ENCODE measurements at regions not wholly inside any gene's neighbourhood (a gene's known extent, or its start where the extent isn't known, plus 50 kb on each side); places are given as distances from the start of the nearest gene placed in this dataset.
"Not testable (repeated sequence)": the region's sequence is repeated elsewhere in the genome, so short reads cannot be mapped to it uniquely, and the experiment has no call there.

GRCh38 chr2:2649109-2650072 lies 318.3 kb upstream of the MYT1L start:
- no peak for DNase-seq

DNA sequence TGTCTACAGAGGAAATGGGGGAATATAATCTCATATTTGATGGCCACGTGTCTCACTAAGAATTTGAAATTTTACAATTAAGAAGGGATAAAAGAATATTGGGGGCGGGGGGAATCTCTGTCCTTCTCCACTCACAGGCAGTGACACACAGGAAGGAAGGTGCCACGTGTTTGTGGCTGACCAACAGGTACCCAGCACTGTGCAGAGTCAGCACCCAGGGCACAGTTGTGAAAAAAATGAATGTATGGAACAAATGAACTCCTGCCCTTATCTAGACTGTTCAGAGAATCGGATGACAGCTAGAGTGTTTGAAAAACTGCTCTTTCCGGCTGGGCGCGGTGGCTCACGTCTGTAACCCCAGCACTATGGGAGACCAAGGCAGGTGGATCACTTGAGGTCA lies 317.0 kb upstream of the MYT1L start:
- DNase-seq = no peak

DNA sequence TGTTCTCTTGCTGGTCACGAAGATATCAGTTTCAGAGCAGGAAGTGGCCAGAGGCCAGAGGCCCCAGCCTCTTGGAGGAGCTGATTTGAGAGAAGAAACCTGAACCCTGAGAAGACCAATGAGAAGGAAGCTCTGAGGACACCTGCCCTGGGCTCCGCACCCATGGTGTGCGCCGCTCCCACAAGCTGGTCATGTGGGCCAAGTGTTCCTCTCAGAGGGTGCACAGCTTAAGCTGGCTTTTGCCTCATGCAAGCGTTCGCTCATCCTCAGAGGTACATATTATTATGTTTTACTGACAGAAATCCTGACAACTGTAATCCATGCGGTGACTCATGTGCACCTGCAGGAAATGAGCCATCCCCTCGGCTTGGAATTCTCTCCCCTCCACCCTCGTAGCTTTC lies 316.1 kb upstream of the MYT1L start:
- no peak for DNase-seq

DNA sequence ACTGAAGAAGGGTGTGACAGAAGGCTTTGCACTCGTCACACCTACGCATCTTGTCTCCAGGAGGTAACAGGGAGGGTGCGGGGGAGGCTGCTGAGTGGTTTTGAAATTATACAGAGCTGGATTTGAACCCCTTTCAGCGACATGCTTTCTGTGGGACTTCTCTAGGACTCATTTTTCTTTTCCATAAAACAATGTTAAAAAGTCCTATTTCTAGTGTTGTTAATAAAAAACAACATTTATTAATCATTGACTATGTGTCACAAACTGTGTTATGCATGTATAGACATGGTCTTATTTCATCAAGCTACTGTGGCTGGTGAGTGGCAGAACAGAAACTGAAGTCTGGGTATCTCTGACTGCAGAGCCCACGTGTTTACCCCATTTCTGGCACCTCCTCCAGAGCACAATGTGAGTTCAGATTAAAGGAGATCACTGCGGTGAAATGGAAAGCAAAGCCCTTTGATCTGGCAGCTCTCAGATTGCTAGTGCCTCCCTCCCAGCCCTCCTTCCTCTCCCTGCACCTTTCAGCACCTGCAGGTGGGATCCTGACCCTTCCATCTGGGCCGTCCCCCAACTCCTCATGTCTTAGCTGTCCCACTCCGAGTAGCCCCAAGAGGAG lies 315.5 kb upstream of the MYT1L start:
- DNase-seq = peak; percentile 60

- DNase-seq = no peak
Observed at GRCh38 chr2:2645162-2645855, 314.2 kb upstream of the MYT1L start.

DNA sequence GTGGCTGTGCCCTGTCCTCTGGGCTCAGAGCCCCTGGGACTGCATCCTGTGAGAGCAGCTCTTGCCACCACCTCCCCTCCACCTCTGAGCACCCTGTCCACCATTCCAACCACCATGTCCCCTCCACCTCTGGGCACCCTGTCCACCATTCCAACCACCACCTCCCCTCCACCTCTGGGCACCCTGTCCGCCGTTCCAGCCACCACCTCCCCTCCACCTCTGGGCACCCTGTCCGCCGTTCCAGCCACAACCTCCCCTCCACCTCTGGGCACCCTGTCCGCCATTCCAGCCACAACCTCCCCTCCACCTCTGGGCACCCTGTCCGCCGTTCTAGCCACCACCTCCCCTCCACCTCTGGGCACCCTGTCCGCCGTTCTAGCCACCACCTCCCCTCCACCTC lies 313.7 kb upstream of the MYT1L start:
- not testable (repeated sequence) for DNase-seq

DNA sequence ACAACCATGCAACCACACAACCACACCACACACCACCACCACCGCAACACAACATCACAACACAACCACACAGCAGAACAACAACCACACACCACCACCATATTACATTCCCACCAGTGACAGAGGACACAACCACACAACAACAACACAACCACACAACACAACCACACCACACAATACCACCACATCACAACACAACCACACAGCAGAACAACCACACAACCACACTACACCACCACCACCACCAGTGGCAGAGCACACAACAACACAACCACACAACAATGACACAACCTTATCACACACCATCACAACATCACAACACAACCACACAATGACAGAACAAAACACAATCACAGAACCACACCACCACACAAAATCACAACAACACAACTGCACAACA lies 313.0 kb upstream of the MYT1L start:
- DNase-seq = no peak

- DNase-seq = no peak
Observed at GRCh38 chr2:2642906-2643890, 312.1 kb upstream of the MYT1L start.

GRCh38 chr2:2641541-2642410 lies 310.7 kb upstream of the MYT1L start:
- no peak for DNase-seq

DNA sequence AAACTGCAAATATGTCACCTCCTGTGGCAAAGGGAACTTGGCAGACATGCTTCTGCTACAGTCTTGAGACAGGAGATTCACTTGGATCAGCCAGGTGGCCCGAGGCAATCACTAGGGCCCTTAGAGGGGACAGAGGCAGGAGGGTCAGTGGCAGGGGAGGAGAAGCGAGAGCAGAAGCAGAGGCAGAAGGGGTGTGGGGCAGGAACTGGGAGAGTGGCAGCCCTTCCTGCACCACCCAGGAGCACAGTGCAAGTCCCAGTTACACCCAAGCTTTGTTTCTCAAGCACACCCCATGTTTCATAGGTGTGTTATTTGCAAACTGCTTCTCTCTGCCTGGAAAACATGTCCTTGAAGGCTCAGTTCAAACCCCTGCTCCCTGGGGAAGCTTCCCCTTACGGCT lies 309.7 kb upstream of the MYT1L start:
- DNase-seq = no peak

- no peak for DNase-seq
Observed at GRCh38 chr2:2640371-2640770, 309.3 kb upstream of the MYT1L start.

- no peak for DNase-seq
Observed at GRCh38 chr2:2639251-2640139, 308.4 kb upstream of the MYT1L start.

DNA sequence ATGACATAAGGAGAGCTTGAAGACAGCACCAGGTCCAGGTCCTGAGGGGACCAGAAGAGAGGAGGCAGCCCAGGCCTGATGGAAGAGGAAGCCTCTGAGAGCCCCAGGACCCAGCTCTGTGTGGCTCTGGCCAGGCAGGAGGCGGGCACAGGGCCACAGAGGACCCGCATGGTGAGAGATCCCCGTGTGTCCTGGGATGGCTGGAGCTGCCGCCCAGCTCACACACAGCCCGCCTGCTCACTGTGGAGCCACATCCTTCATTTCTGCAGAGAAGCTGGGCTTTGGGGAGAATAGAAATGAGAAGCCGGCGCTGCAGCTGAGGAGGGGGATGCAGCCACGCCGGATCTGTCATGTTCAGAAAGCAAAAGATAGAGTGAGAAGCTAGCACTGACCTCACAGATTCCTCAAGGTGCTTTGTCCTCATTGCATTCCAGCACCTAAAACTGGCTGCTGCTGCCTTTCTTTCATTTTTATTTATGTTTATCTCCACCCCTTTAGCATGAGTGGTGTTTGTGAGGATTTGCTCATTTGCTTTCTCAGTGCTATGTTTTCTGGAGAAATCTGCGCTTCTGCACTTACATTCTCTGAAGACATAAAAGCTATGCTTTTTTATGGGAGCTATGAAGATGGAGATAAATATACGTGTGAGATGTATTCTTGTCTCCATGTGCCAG lies 307.6 kb upstream of the MYT1L start:
- no peak for DNase-seq

- DNase-seq = no peak
Observed at GRCh38 chr2:2636813-2637212, 305.7 kb upstream of the MYT1L start.

DNA sequence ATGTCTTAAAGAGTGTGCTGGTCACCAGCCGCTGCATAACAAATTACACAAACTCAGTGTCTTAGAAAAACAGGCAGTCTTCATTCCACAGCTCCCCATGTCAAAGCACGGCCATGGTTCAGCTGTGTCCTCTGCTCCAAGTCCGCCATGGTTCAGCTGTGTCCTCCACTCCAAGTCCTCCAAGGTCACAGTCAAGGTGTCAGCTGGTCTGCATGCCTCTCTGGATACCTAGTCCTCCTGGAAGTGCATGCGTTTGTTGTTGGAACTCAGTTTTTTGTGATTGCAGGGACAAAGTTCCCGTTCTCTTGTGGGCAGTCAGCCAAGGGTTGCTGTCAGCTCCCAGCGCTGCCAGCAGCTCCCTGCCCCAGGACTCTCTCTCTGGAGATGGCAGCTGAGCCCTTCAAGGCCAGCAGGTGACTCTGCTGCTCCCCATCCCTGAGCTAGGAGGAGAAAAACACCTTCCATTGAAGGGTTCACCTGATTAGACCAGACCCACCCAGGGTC lies 304.0 kb upstream of the MYT1L start:
- no peak for DNase-seq

DNA sequence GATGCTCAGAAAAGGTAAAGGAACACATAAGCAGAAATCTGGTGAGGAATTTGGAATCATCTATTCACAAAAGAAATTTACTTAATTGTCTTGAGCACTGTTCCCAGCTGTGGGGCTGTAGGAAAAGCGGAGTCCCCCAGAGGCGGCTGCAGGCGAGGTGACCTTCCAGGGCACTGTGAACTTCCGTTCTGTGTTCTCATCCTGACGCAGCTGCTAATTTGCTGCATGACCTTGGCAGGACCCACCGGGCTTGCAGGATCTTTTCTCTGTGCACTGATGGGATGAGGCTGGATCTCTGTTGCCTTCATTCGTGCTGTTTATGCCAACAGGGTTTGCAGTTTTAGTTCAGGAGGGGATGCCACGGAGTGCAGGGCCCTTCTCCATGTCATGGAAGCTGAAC lies 301.9 kb upstream of the MYT1L start:
- no peak for DNase-seq

GRCh38 chr2:2623939-2624338 lies 292.9 kb upstream of the MYT1L start:
- no peak for DNase-seq

- no peak for DNase-seq
Observed at GRCh38 chr2:2621855-2622254, 290.8 kb upstream of the MYT1L start.

DNA sequence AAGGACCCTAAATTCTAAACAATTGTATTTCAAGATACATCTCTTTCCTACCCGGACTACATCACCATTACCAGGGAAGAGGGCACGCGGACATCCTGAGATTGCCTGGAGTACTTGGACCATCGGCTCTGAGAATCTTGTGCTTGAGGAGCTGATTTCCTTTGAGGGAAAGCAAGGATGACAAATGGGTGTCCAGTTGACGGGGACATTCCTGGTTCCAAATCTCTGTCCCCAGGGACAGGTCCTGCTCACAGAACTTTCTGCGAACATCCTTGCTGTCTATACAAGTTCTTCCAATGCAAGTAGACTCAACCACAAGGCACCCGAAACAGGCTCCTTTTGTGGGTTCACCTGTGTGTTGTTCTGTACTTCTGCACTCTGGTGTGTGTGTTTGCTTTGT lies 289.5 kb upstream of the MYT1L start:
- DNase-seq = no peak

DNA sequence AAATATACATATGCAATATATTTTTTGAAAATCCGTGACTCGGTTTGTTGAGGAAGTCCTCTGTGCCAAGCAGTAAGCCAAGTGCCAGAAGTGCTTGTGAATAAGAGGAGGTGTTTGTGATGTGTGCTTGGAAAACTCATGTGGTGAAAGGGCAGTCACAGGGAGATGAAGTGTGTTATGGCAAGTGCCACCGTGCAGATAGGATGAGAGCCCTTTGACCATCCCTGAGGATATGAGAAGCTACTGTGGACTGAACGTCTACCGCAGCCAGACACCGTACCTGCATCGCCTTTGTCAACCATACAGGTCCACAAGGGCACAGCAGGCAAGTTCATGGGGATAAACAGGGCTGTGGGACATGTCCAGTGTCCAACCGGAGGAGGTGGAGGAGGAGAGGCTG lies 288.9 kb upstream of the MYT1L start:
- no peak for DNase-seq

Measured in activated CD8-positive, alpha-beta memory T cell treated with anti-CD3 and anti-CD28 coated beads, Interleukin-2, amount 50 U/mL, for 48 hours (primary cell).